Trophoblast cell (in vitro differentiated cells and primary cell): ENCODE measurements at regions not wholly inside any gene's neighbourhood (a gene's known extent, or its start where the extent isn't known, plus 50 kb on each side); places are given as distances from the start of the nearest gene placed in this dataset.
A peak's percentile ranks its signal among the peaks of the same experiment; 100 is the strongest.

ENCODE experiments used
- DNase-seq, 2 donors: peaks; one replicate each; pipeline ENCODE4 v3.0.0-alpha.2; 2016
- H2AFZ ChIP-seq: 2 replicates; pipeline ENCODE4 v1.6.1; 2013; ENCODE audit warnings: low read length, moderate library complexity, mild to moderate bottlenecking; ENCODE audit not compliant: insufficient read depth, poor library complexity
- H2AK5ac ChIP-seq: 2 replicates; pipeline ENCODE4 v1.6.1; 2013; ENCODE audit warnings: mild to moderate bottlenecking, low read length
- H2BK120ac ChIP-seq: 2 replicates; pipeline ENCODE4 v1.6.1; 2013; ENCODE audit warnings: low read length, mild to moderate bottlenecking, moderate library complexity; ENCODE audit not compliant: insufficient read depth, poor library complexity
- H2BK12ac ChIP-seq: 2 replicates; pipeline ENCODE4 v1.6.1; 2013; ENCODE audit warnings: mild to moderate bottlenecking, low read length, moderate library complexity
- H2BK5ac ChIP-seq: 2 replicates; pipeline ENCODE4 v1.6.1; 2013; ENCODE audit warnings: low read length, low read depth, moderate library complexity, mild to moderate bottlenecking; ENCODE audit not compliant: poor library complexity
- H3K14ac ChIP-seq: 2 replicates; pipeline ENCODE4 v1.6.1; 2013; ENCODE audit warnings: mild to moderate bottlenecking, low read length
- H3K18ac ChIP-seq: 2 replicates; pipeline ENCODE4 v1.6.1; 2013; ENCODE audit warnings: mild to moderate bottlenecking, low read length
- H3K23ac ChIP-seq: 2 replicates; pipeline ENCODE4 v1.6.1; 2013; ENCODE audit warnings: low read length
- H3K27ac ChIP-seq: 2 replicates; pipeline ENCODE4 v1.5.1; 2013; ENCODE audit warnings: low read depth, mild to moderate bottlenecking, inconsistent platforms, low read length, moderate library complexity
- H3K27me3 ChIP-seq: 2 replicates; pipeline ENCODE4 v1.6.1; 2013; ENCODE audit warnings: inconsistent platforms, mild to moderate bottlenecking, low read length, moderate library complexity; ENCODE audit not compliant: insufficient read depth
- H3K36me3 ChIP-seq, 2 experiments: 1 replicate in 1 of 2; 2 replicates in 1 of 2; pipeline ENCODE4 v1.6.1; 2013; ENCODE audit warnings: low read length in 2 of 2, mild to moderate bottlenecking in 2 of 2, moderate library complexity in 1 of 2; ENCODE audit not compliant: insufficient read depth in 2 of 2, control insufficient read depth in 1 of 2
- H3K4ac ChIP-seq: 2 replicates; pipeline ENCODE4 v1.6.1; 2013; ENCODE audit warnings: low read depth, mild to moderate bottlenecking, low read length, moderate library complexity
- H3K4me1 ChIP-seq, 2 experiments: 1 replicate in 1 of 2; 2 replicates in 1 of 2; pipeline ENCODE4 v1.6.1; 2013; ENCODE audit warnings: low read length in 2 of 2, mild to moderate bottlenecking in 2 of 2, moderate library complexity in 1 of 2; ENCODE audit not compliant: insufficient read depth in 2 of 2, control insufficient read depth in 1 of 2
- H3K4me2 ChIP-seq: 2 replicates; pipeline ENCODE4 v1.6.1; 2013; ENCODE audit warnings: inconsistent platforms, mild to moderate bottlenecking, low read length, moderate library complexity
- H3K4me3 ChIP-seq: 2 replicates; pipeline ENCODE4 v1.5.1; 2013; ENCODE audit warnings: mild to moderate bottlenecking, low read depth, low read length, inconsistent platforms
- H3K79me1 ChIP-seq: one replicate; pipeline ENCODE4 v1.6.1; 2013; ENCODE audit warnings: low read length
- H3K79me2 ChIP-seq: 2 replicates; pipeline ENCODE4 v1.6.1; 2013; ENCODE audit warnings: low read length, mild to moderate bottlenecking; ENCODE audit not compliant: control insufficient read depth, insufficient read depth, poor library complexity
- H3K9ac ChIP-seq: 2 replicates; pipeline ENCODE4 v1.6.1; 2013; ENCODE audit warnings: mild to moderate bottlenecking, low read length
- H3K9me3 ChIP-seq: 2 replicates; pipeline ENCODE4 v1.6.1; 2013; ENCODE audit warnings: low read depth, mild to moderate bottlenecking, control low read depth, inconsistent platforms, low read length; ENCODE audit not compliant: insufficient read depth
- H4K12ac ChIP-seq: 2 replicates; pipeline ENCODE4 v1.6.1; 2013; ENCODE audit warnings: low read depth, mild to moderate bottlenecking, low read length, moderate library complexity
- H4K8ac ChIP-seq: 2 replicates; pipeline ENCODE4 v1.6.1; 2013; ENCODE audit warnings: low read depth, mild to moderate bottlenecking, low read length, moderate library complexity
- H4K91ac ChIP-seq: one replicate; pipeline ENCODE4 v1.6.1; 2013; ENCODE audit warnings: low read depth, mild to moderate bottlenecking, low read length, moderate library complexity
- WGBS: extraction: QIAGEN DNeasy Blood & Tissue Kit; methylation state at CpG from one replicate; pipeline ENCODE4 v1.1.7; 2013; ENCODE audit warnings: missing lambda C conversion rate; ENCODE audit not compliant: insufficient read length, insufficient coverage; ENCODE audit errors: extremely low coverage; 5-methylcytosine and 5-hydroxymethylcytosine counted together

DNA sequence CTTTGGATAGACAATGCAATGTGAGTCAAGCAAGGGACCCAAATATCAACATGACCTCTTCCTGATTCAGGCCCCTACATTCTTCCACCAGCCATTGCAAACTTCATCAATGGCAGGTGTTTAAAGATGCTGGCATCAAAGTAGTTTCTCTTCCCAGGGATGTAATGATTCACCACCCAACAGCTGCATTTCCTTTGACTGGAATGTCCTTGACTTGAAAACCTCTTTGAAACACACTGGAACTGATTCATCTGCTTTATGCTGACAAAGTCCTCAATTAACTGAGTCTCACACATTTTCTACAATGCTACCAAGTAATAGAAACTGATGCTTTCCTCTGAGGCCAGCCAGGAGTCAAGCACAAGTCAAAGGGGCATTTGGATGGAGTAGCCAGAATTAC lies 385.5 kb downstream of the GBE1 start:
- no peak overlapping the region for H4K8ac ChIP-seq
- H3K79me1 ChIP-seq = no peaks in the 10 kb centered on the region
- no peak overlapping the region for H3K9ac ChIP-seq
- H3K27ac ChIP-seq = no peak overlapping the region
- H2BK12ac ChIP-seq = no peak overlapping the region
- H3K27me3 ChIP-seq = no peaks in the 10 kb centered on the region
- no peaks in the 10 kb centered on the region for H3K4me1 ChIP-seq
- no peaks in the 10 kb centered on the region for H3K36me3 ChIP-seq
- no peak overlapping the region for H3K4ac ChIP-seq
- no peak overlapping the region for H2AK5ac ChIP-seq
- H3K4me2 ChIP-seq = no peak overlapping the region
- H3K9me3 ChIP-seq = peaks cover 5% of the 10 kb centered on the region
- H4K91ac ChIP-seq = no peak overlapping the region
- no peak overlapping the region for H3K14ac ChIP-seq
- no peak overlapping the region for H3K18ac ChIP-seq
- no peak overlapping the region for H3K4me3 ChIP-seq
- no peak for DNase-seq
- H2AFZ ChIP-seq = no peak overlapping the region
- H4K12ac ChIP-seq = no peak overlapping the region
- H2BK5ac ChIP-seq = no peak overlapping the region
- no peaks in the 10 kb centered on the region for H3K79me2 ChIP-seq
- H3K23ac ChIP-seq = no peak overlapping the region
- no peak overlapping the region for H2BK120ac ChIP-seq

DNA sequence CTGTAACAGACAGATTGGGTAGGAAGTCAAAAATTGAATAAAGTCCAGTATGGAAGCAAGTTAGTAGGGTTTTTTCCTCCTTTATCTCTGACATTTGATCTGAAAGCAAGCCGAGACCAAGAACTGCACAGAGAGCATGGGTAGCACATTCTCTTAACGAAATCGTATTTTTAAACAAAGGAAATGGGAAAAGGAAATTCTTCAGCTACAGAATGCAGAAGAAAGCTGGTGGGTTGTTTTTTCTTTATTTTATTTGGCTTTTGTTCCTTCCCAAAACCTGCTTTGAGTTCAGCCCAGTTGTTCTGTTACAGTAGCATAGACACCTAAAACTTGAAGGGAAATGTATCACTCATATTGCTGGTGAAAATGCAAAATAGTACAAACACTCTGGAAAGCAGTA lies 397.0 kb downstream of the GBE1 start:
- Histone ChIP-seq H3K4ac (no peak overlapping the region), H2BK12ac (no peak overlapping the region), H2BK5ac (no peak overlapping the region), H3K4me1 (no peaks in the 10 kb centered on the region), H3K27me3 (no peaks in the 10 kb centered on the region), H3K18ac (no peak overlapping the region), H2BK120ac (no peak overlapping the region), H4K8ac (no peak overlapping the region), H3K36me3 (no peaks in the 10 kb centered on the region), H3K79me2 (no peaks in the 10 kb centered on the region), H4K91ac (no peak overlapping the region), H3K79me1 (no peaks in the 10 kb centered on the region), H3K14ac (no peak overlapping the region), H3K9ac (no peak overlapping the region), H2AK5ac (no peak overlapping the region), H3K9me3 (no peaks in the 10 kb centered on the region), H3K4me3 (no peak overlapping the region), H4K12ac (no peak overlapping the region), H3K23ac (no peak overlapping the region), H3K4me2 (no peak overlapping the region), H3K27ac (no peak overlapping the region), H2AFZ (no peak overlapping the region)
- WGBS = no CpG with 5 or more reads among the region's 3 CpGs
- no peak for DNase-seq

DNA sequence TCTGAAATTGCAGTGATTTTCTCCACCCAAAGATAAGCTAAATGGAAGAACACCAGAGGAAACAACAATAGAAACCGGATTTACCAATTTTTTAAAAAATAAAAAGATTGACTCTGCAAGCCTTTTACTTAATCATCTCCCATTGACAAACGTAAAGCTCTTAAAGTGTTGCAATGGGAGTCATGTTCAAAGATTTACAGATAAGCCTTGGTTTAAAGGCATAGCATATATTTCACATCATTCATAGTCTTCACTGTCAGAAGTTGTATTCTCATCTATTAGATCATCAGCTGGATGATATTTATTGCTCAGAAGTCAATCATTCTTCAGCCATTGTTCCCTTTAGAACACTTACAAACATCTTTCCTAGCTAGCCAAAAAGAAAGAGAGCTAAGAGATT lies 397.6 kb downstream of the GBE1 start:
- H3K79me1 ChIP-seq = no peaks in the 10 kb centered on the region
- WGBS = no CpG with 5 or more reads among the region's 2 CpGs
- no peak overlapping the region for H3K4me3 ChIP-seq
- H4K8ac ChIP-seq = no peak overlapping the region
- H3K18ac ChIP-seq = no peak overlapping the region
- H3K14ac ChIP-seq = no peak overlapping the region
- H3K79me2 ChIP-seq = no peaks in the 10 kb centered on the region
- no peak overlapping the region for H3K27ac ChIP-seq
- H3K4me1 ChIP-seq = no peaks in the 10 kb centered on the region
- H2AFZ ChIP-seq = no peak overlapping the region
- no peak overlapping the region for H3K4ac ChIP-seq
- H2BK120ac ChIP-seq = no peak overlapping the region
- no peak overlapping the region for H2BK5ac ChIP-seq
- H3K27me3 ChIP-seq = no peaks in the 10 kb centered on the region
- H4K12ac ChIP-seq = no peak overlapping the region
- no peaks in the 10 kb centered on the region for H3K9me3 ChIP-seq
- H3K9ac ChIP-seq = no peak overlapping the region
- no peak overlapping the region for H2BK12ac ChIP-seq
- H3K23ac ChIP-seq = no peak overlapping the region
- peak in 1 of 2 donors; percentile 81 for DNase-seq
- no peaks in the 10 kb centered on the region for H3K36me3 ChIP-seq
- no peak overlapping the region for H2AK5ac ChIP-seq
- H3K4me2 ChIP-seq = no peak overlapping the region
- no peak overlapping the region for H4K91ac ChIP-seq

DNA sequence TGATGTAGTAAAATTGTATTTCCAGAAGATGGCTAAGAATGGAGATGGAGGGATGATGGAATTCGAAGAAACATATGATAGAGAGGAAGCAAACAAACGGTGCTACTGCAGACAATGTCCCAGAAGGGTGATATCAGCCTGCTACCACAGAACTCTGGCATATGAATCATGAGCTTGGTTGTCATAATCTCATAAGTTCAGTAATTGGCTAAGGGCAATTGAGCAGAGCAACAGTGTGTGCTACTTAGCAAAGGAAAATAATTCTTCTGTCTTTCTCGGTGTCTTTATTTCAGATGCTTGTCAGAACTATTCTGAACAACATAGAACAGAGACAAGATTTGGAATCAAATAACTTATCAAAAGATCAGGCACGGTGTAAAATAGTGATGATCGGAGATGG lies 407.3 kb downstream of the GBE1 start:
- Histone ChIP-seq H4K91ac (no peak overlapping the region), H2BK12ac (no peak overlapping the region), H3K4me3 (no peak overlapping the region), H4K12ac (no peak overlapping the region), H3K79me1 (no peaks in the 10 kb centered on the region), H3K27ac (no peak overlapping the region), H3K18ac (no peak overlapping the region), H4K8ac (no peak overlapping the region), H3K14ac (no peak overlapping the region), H3K4me2 (no peak overlapping the region), H3K9me3 (peaks cover 2% of the 10 kb centered on the region), H2AK5ac (no peak overlapping the region), H2BK5ac (no peak overlapping the region), H2AFZ (no peak overlapping the region), H2BK120ac (no peak overlapping the region), H3K27me3 (no peaks in the 10 kb centered on the region), H3K23ac (no peak overlapping the region), H3K79me2 (no peaks in the 10 kb centered on the region), H3K4me1 (no peaks in the 10 kb centered on the region), H3K9ac (no peak overlapping the region), H3K4ac (no peak overlapping the region), H3K36me3 (no peaks in the 10 kb centered on the region)
- no peak for DNase-seq
- no CpG with 5 or more reads among the region's 5 CpGs for WGBS

DNA sequence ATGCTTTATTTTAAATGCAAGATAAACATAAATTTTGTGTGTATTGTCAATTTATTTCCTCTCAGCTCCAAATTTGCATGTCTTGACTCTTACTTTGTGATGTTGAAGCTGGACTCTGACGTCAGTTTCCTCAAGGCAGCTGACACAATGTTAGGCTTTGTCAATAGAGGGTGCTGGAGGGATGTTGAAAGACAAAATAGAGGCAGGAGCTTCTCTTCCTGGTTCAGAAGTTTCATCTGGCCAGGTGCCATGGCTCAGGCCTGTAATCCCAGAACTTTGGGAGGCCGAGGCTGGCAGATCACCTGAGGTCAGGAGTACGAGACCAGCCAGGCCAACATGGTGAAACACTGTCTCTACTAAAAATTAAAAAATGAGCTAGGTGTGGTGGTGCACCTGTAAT lies 408.6 kb downstream of the GBE1 start:
- H2AK5ac ChIP-seq = no peak overlapping the region

More for the DNA sequence above, 408.6 kb downstream of the GBE1 start:
- Histone ChIP-seq H3K79me1 (no peaks in the 10 kb centered on the region), H4K91ac (no peak overlapping the region), H3K9ac (no peak overlapping the region), H3K27ac (no peak overlapping the region), H2BK5ac (no peak overlapping the region), H3K36me3 (no peaks in the 10 kb centered on the region), H3K14ac (no peak overlapping the region), H4K12ac (no peak overlapping the region), H3K27me3 (no peaks in the 10 kb centered on the region), H3K23ac (no peak overlapping the region), H3K4me2 (no peak overlapping the region), H3K4me3 (no peak overlapping the region), H3K79me2 (no peaks in the 10 kb centered on the region), H3K18ac (no peak overlapping the region), H2AFZ (no peak overlapping the region), H3K4ac (no peak overlapping the region), H3K9me3 (no peaks in the 10 kb centered on the region), H2BK12ac (no peak overlapping the region), H2BK120ac (no peak overlapping the region), H4K8ac (no peak overlapping the region), H3K4me1 (no peaks in the 10 kb centered on the region)
- peak; percentile 12 to 61 for DNase-seq
- no CpG with 5 or more reads among the region's 3 CpGs for WGBS
